ENCODE measurements at regions not wholly inside any gene's neighbourhood (a gene's known extent, or its start where the extent isn't known, plus 50 kb on each side); places are given as distances from the start of the nearest gene placed in this dataset.
"Not testable (repeated sequence)": the region's sequence is repeated elsewhere in the genome, so short reads cannot be mapped to it uniquely, and the experiment has no call there.

DNA sequence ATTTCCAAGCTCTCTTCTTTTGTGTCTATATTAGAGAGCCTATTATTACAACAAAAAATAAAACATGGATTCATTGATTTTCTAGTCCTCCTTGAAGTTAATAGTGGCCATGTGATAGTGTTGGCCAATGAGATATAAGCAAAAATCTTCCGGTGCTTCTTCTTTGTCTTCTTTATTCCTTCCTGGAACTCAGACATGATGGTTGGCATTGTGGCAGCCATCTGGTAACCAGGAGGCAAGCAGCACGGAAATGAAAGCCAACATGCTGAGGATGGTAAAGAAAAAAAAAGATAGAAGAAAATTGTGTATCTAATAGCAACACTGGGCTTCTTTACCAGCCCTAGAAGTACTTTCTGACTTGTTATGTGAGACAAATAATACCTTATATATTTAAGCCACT, 50.8 kb upstream of the SEL1L start:
- no peak for DNase-seq (ENCODE audit: low read depth in 2 of 2)

DNA sequence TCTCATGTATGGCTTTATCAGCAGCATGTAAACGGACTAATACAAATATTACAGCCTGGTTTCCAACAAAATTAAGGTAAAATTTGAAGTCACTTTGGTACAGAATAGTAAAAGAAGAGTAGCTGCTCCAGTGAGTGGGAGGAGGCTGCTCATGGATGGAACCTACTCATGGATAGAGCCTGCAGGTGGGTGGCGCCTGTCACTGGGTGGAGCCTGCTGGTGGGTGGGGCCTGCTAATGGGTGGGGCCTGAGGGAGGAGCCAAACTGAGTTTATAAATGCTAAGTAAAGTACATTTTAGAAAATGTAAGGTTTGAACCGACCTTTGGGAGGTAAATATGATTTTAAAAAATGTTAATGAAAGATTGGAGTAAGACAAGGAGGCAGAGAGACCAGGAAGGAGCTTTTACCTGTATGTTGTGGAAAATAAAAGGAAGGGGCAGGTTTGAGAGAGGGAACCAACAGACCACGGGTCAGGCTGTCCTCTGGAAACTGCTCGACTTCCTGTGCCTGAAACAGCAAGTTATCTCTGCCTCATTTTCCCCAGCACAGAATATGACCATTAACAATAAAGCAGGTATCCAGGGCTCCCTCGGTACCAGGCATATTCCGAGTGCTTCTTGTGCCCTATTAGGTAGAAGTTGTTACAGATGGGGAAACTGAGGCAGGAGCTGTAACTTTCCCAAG, 55.9 kb upstream of the SEL1L start:
- no peak for DNase-seq (ENCODE audit: low read depth in 2 of 2)

GRCh38 chr14:81591266-81591665, 57.6 kb upstream of the SEL1L start:
- no peak for DNase-seq (ENCODE audit: low read depth in 2 of 2)

DNA sequence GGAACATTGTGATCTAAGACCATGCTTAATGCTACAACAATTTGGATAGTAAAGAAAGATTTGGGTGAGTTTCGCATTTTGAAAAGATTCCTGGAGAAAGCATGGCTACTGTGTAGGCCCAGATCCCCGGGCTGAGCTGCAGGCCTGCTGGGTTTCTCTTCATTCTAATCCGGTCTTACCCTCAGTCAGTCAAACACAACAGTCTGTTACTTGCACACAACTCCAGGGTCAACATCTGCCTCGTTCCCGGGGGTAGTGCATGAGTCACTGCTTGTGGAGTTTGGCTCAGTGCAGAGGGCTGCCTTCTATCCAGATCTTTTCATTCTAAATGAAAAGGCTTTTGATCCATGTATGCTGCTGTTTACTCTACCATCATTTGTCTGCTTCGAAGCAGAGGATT, 60.4 kb upstream of the SEL1L start:
- no peak for DNase-seq (ENCODE audit: low read depth in 2 of 2)

DNA sequence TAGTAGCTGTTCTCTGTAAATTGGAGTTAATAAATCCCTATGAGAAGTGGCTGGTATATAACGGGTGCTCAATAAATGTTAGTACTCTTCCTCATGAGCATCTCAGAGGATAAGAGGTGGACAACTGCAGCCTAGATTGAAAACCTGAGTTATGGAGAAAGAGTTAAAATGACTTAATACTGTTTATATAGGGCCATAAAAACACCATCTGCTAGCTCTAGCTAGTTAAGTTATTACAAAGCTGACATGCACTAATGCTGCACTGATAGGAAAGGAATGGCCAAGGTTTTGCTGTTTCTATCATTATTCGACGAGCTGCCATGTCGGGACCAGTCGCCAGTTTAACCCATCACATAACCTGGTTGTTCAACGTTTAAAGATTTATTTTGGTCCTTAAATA, 72.0 kb upstream of the SEL1L start:
- DNase-seq (ENCODE audit: low read depth in 2 of 2), result no peak

DNA sequence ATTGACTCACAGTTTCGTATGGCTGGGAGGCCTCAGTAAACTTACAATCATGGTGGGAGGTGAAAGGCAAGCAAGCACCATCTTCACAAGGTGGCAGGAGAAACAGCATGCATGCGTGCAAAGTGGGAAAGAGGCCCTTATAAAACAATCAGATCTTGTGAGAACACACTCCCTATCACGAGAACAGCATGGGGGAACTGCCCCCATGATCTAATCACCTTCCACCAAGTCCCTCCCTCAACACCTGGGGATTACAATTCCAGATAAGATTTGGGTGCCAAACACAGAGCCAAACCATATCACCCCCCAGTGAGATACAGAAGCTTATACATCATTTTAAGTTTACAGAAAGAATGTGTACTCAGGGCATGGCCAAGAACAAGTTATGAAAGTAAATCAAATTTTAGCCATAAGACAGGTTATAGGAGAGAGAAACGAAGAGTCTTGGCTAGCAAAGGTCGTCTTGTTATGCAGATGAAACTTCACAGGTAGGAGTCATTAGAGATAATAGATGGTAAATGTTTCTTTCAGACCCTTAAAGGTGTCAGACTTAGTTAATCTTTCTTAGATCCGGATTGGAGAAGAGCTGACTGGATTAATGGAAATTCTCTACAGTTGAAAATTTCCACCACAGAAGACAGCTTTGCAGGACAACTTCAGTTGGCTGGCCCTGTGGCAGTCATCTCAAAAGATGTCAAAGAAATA, 79.8 kb upstream of the SEL1L start:
- DNase-seq (ENCODE audit: low read depth in 2 of 2), result no peak

DNA sequence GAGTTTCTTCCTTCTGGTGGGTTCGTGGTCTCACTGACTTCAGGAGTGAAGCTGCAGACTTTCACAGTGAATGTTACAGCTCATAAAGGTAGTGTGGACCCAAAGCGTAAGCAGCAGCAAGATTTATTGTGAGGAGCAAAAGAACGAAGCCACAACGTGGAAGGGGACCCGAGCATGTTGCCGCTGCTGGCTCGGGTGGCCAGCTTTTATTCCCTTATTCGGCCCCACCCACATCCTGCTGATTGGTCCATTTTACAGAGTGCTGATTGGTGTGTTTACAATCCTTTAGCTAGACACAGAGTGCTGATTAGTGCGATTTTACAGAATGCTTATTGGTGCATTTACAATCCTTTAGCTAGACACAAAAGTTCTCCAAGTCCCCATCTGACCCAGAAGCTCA, 80.6 kb upstream of the SEL1L start:
- DNase-seq (ENCODE audit: low read depth in 2 of 2), result not testable (repeated sequence)

DNA sequence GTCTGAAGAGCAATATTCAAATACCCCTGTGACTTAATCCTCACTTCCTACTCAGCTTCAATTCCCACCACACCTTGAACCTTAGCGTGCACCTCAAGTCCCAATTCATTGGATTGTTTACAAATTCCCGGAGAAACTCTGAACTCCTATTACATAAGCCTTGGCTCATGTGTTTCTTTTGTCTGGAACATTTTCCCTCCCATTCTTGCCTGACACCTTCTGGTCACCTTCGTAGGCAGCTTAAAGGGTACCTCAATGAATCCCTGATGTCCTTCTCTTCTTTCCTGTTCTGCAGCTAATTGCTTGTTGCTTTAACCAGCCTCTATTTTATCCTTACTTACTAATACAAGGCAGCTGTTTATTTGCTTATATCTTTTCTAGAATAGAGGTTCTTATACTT, 85.0 kb upstream of the SEL1L start:
- no peak for DNase-seq (ENCODE audit: low read depth in 2 of 2)

- no peak for DNase-seq (ENCODE audit: low read depth in 2 of 2)
Measured at GRCh38 chr14:81619816-81620215, 86.2 kb upstream of the SEL1L start.

- not testable (repeated sequence) for DNase-seq (ENCODE audit: low read depth in 2 of 2)
Measured at GRCh38 chr14:81623771-81624396, 90.2 kb upstream of the SEL1L start.

GRCh38 chr14:81625343-81625742, 91.7 kb upstream of the SEL1L start:
- DNase-seq (ENCODE audit: low read depth in 2 of 2), result no peak

GRCh38 chr14:81632157-81632556, 98.5 kb upstream of the SEL1L start:
- DNase-seq (ENCODE audit: low read depth in 2 of 2), result no peak

GRCh38 chr14:81633496-81633895, 99.8 kb upstream of the SEL1L start:
- DNase-seq (ENCODE audit: low read depth in 2 of 2), result no peak

DNA sequence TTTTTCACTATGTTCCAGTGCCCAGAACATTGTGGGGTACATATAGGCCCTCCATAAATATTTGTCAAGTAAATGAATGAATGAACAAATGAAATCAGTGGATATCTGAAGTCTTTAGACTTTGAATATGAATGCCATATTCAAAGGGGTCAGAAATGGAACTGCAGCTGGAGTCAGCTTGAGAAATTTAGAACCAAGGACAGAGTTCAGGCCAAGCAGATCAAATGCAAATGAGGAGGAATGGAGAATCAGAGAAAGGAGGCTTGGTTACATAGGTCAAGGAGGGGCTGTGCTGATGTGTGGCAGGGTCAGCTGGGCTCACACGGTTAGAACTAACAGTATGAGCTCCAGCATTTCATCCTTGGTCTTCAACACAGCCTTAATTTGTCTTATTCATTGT, 104.0 kb upstream of the SEL1L start:
- no peak for DNase-seq (ENCODE audit: low read depth in 2 of 2)

GRCh38 chr14:81638656-81639280, 105.1 kb upstream of the SEL1L start:
- DNase-seq (ENCODE audit: low read depth in 2 of 2), result no peak

GRCh38 chr14:81653626-81654025, 120.0 kb upstream of the SEL1L start:
- DNase-seq (ENCODE audit: low read depth in 2 of 2), result no peak

- DNase-seq (ENCODE audit: low read depth in 2 of 2), result no peak
Measured at GRCh38 chr14:81655423-81656314, 122.0 kb upstream of the SEL1L start.

GRCh38 chr14:81656811-81657210, 123.2 kb upstream of the SEL1L start:
- no peak for DNase-seq (ENCODE audit: low read depth in 2 of 2)

GRCh38 chr14:81662066-81662465, 128.4 kb upstream of the SEL1L start:
- DNase-seq (ENCODE audit: low read depth in 2 of 2), result no peak

DNA sequence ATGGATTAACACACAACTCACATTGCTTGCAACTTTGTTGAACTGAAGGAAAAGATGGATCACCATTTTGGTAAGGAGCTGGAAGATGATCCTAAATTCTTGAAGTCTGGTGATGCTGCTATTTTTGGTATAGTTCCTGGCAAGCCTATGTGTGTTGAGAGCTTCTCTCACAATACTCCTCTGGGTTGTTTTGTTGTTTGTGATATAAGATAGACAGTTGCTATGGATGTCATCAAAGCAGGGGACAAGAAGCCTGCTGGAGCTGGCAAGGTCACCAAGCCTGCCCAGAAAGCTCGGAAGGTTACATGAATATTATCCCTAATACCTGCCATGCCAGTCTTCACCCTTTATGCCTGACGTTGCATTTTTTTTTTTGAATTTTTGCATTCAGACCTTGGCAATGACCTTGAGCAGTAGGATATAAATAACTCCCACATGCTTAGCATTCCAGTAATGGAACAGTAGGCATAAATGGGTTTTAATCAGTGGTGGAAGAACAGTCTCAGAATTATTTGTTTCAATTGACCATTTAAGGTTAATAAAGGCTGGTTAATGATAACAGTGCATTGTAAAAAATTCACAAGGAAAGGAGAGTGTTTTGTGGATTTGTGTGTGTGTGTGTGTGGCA, 129.0 kb upstream of the SEL1L start:
- DNase-seq (ENCODE audit: low read depth in 2 of 2), result no peak

DNA sequence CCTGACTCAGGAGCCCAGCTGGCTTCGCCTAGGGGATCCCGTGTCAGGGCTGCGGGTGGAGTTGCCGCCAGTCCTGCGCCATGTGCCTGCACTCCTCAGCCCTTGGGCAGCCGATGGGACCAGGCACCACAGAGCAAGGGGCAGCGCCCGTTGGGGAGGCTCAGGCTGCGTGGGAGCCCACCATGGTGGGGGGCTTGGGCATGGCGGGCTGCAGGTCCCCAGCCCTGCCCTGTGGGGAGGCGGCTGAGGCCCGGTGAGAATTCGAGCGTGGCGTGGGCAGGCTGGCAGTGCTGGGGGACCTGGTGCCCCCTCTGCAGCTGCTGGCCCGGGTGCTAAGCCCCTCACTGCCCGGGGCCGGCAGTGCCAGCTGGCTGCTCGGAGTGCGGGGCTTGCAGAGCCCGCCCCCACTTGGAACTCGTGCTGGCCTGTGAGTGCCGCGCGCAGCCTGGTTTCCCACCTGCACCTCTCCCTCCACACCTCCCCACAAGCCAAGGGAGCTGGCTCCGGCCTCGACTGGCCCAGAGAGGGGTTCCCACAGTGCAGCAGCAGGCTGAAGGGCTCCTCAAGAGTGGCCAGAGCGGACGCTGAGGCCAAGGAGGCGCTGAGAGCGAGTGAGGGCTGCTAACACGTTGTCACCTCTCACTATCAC, 135.1 kb upstream of the SEL1L start:
- DNase-seq (ENCODE audit: low read depth in 2 of 2), result no peak

Measured in stimulated activated CD8-positive, alpha-beta memory T cell treated with anti-CD3 and anti-CD28 coated beads, Interleukin-2, amount 100 ng/mL, for 48 hours (primary cell).